HL-60 (cell line): ENCODE measurements at regions not wholly inside any gene's neighbourhood (a gene's known extent, or its start where the extent isn't known, plus 50 kb on each side); places are given as distances from the start of the nearest gene placed in this dataset.
"Not testable (repeated sequence)": the region's sequence is repeated elsewhere in the genome, so short reads cannot be mapped to it uniquely, and the experiment has no call there.

ENCODE experiments used
- DNase-seq, 2 experiments: peaks; one replicate each; pipeline ENCODE4 v3.0.0-alpha.2; 2010 to 2020; ENCODE audit warnings: low read depth in 1 of 2, low spot score in 1 of 2
- H3K27ac ChIP-seq: fragments of 250-450 bp; sonication (Bioruptor Pico); replicated peaks from 2 replicates; pipeline ENCODE4 v1.5.1; 2020; ENCODE audit warnings: mild to moderate bottlenecking, moderate library complexity
- H3K27me3 ChIP-seq: fragments of 250-450 bp; sonication (Bioruptor Pico); 2 replicates; pipeline ENCODE4 v1.5.1; 2021; ENCODE audit warnings: mild to moderate bottlenecking, moderate library complexity; ENCODE audit not compliant: insufficient read depth, poor library complexity, severe bottlenecking
- H3K4me3 ChIP-seq: replicated peaks from 2 replicates; pipeline ENCODE4 v1.5.1; 2011; ENCODE audit warnings: mild to moderate bottlenecking, control low read depth, low read length; ENCODE audit not compliant: insufficient read depth
- CTCF ChIP-seq: IDR thresholded peaks from one replicate; pipeline ENCODE4 v1.5.1; 2011; ENCODE audit warnings: low read length, control low read depth, inconsistent platforms; ENCODE audit not compliant: insufficient read depth
- GABPA ChIP-seq: IDR thresholded peaks from 2 replicates; pipeline ENCODE4 v1.6.1; 2012; ENCODE audit warnings: low read depth
- POLR2AphosphoS5 ChIP-seq: IDR thresholded peaks from 2 replicates; pipeline ENCODE4 v1.6.1; 2012; ENCODE audit warnings: low read depth
- REST ChIP-seq: IDR thresholded peaks from 2 replicates; pipeline ENCODE4 v1.6.1; 2012; ENCODE audit warnings: low read depth; ENCODE audit not compliant: insufficient replicate concordance
- SPI1 ChIP-seq: IDR thresholded peaks from 2 replicates; pipeline ENCODE4 v1.6.1; 2012; ENCODE audit warnings: low read depth, mild to moderate bottlenecking, borderline replicate concordance

- TF ChIP-seq SPI1 (no peak), CTCF (no peak), POLR2AphosphoS5 (no peak), REST (no peak), GABPA (no peak)
These were observed 436.6 kb downstream of the MRPL39 start for GRCh38 chr21:25170681-25171080.

GRCh38 chr21:25169370-25169769 is 437.9 kb downstream of the MRPL39 start:
- no peak overlapping the region for H3K4me3 ChIP-seq
- no peaks in the 10 kb centered on the region for H3K27me3 ChIP-seq
- H3K27ac ChIP-seq, result peak overlapping the region; percentile 12; the same call in 1 of the 2 replicates
- no peak for DNase-seq
- no peak for TF ChIP-seq SPI1
- TF ChIP-seq REST, result no peak
- TF ChIP-seq CTCF, result no peak

More at GRCh38 chr21:25170681-25171080, 436.6 kb downstream of the MRPL39 start:
- Histone ChIP-seq H3K27ac (peak overlapping the region; percentile 72), H3K27me3 (no peaks in the 10 kb centered on the region), H3K4me3 (no peak overlapping the region)
- peak in 1 of 2 experiments; percentile 43 for DNase-seq

DNA sequence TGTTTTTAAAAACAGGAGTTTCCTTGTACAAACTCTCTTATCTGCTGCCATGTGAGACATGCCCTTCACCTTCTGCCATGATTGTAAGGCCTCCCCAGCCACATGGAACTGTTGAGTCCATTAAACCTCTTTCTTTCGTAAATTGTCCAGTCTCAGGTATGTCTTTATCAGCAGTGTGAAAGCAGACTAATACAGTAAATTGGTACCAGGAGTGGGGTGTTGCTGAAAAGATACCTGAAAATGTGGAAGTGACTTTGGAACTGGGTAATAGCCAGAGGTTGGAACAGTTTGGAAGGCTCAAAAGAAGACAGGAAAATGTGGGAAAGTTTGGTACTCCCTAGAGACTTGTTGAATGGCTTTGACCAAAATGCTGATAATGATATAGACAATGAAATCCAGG is 440.4 kb downstream of the MRPL39 start:
- H3K27me3 ChIP-seq, H3K4me3 ChIP-seq, H3K27ac ChIP-seq, DNase-seq: not testable (repeated sequence)

DNA sequence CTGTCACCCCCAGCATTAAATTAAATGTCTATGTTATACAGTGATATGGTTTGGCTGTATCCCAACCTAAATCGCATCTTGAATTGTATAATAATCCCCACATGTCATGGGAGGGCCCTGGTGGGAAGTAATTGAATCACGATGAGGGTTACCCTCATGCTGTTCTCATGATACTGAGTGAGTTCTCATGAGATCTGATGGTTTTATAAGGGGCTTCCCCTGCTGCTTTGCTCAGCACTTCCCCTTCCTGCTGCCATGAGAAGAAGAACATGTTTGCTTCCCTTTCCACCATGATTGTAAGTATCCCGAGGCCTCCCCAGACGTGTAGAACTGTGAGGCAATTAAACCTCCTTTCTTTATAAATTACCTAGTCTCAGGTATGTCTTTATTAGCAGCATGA is 445.7 kb downstream of the MRPL39 start:
- H3K27me3 ChIP-seq, result no peaks in the 10 kb centered on the region
- TF ChIP-seq SPI1 (peak; percentile 40; the same call in 1 of the 2 replicates), POLR2AphosphoS5 (no peak)
- no peak overlapping the region for H3K27ac ChIP-seq
- no peak overlapping the region for H3K4me3 ChIP-seq
- no peak for DNase-seq

DNA sequence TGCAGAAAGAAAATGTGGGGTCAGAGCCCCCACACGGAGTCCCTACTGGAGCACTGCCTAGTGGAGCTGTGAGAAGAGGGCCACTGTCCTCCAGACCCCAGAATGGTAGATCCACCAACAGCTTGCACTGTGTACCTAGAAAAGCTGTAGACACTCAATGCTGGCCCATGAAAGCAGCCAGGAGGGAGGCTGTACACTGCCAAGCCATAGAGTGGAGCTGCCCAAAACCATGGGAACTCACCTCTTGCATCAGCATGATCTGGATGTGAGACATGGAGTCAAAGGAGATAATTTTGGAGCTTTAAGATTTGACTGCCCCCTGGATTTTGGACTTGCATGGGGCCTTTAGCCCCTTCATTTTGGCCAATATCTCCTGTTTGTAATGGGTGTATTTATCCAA is 452.3 kb downstream of the MRPL39 start:
- H3K4me3 ChIP-seq, result not testable (repeated sequence)

More for the DNA sequence above, 452.3 kb downstream of the MRPL39 start:
- H3K27me3 ChIP-seq, H3K27ac ChIP-seq, DNase-seq: not testable (repeated sequence)
